ENCODE measurements at regions not wholly inside any gene's neighbourhood (a gene's known extent, or its start where the extent isn't known, plus 50 kb on each side); places are given as distances from the start of the nearest gene placed in this dataset.
A peak's percentile ranks its signal among the peaks of the same experiment; 100 is the strongest.

DNA sequence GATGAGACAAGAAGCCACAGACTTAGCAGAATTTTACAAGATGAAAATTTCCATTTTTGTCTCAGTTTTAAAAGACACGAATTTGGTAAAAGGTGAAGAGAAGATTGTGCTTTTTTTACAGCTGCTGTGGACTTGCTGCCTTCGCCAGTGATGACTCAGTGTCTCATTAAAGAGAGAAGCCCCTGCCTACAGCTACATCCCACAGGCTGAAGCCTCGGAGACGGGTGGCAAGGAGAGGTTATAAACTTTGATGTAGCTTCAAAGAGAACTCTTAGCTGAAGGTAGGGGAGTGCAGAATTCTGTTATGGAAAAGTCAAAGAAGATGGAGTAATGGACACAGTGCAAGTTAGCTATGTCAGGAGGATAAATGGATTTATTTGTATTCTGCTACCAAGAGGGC is 683.4 kb upstream of the ARGLU1 start:
- TF ChIP-seq MYC (IDR thresholded peaks at IDR 0.05; ENCODE audit: low read depth, low read length): no peak
- TF ChIP-seq, protein P1, sequence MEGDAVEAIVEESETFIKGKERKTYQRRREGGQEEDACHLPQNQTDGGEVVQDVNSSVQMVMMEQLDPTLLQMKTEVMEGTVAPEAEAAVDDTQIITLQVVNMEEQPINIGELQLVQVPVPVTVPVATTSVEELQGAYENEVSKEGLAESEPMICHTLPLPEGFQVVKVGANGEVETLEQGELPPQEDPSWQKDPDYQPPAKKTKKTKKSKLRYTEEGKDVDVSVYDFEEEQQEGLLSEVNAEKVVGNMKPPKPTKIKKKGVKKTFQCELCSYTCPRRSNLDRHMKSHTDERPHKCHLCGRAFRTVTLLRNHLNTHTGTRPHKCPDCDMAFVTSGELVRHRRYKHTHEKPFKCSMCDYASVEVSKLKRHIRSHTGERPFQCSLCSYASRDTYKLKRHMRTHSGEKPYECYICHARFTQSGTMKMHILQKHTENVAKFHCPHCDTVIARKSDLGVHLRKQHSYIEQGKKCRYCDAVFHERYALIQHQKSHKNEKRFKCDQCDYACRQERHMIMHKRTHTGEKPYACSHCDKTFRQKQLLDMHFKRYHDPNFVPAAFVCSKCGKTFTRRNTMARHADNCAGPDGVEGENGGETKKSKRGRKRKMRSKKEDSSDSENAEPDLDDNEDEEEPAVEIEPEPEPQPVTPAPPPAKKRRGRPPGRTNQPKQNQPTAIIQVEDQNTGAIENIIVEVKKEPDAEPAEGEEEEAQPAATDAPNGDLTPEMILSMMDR (IDR thresholded peaks at IDR 0.05; ENCODE audit: low read depth, low read length): no peak
- TF ChIP-seq, protein P2, sequence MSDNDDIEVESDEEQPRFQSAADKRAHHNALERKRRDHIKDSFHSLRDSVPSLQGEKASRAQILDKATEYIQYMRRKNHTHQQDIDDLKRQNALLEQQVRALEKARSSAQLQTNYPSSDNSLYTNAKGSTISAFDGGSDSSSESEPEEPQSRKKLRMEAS (IDR thresholded peaks at IDR 0.05; ENCODE audit: low read depth, low read length): no peak
- TF ChIP-seq POLR2A (IDR thresholded peaks at IDR 0.05; ENCODE audit: extremely low read depth, insufficient read length): no peak
- no peak overlapping the region for H3K4me3 ChIP-seq (ENCODE audit: low read depth, low read length)
- no peak for DNase-seq (ENCODE audit: low read depth)

DNA sequence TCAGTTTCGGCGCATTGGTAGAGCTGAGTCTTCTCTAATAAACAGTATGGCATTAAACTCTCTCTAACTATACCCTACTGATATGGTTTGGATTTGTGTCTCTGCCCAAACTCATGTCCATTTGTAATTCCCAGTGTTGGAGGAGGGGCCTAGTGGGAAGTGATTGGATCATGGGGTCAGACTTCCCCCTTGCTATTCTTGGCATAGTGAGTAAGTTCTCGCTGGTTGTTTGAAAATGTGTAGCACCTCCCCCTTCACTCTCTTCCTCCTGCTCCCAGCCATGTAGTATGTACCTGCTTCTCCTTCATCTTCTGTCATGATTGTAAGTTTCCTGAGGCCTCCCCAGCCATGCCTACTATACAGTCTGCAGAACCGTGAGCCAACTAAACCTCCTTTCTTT is 682.7 kb upstream of the ARGLU1 start:
- no peak overlapping the region for H3K4me3 ChIP-seq (ENCODE audit: low read depth, low read length)
- TF ChIP-seq, protein P1 (IDR thresholded peaks at IDR 0.05; ENCODE audit: low read depth, low read length): no peak
- TF ChIP-seq, protein P2 (IDR thresholded peaks at IDR 0.05; ENCODE audit: low read depth, low read length): no peak
- TF ChIP-seq POLR2A (IDR thresholded peaks at IDR 0.05; ENCODE audit: extremely low read depth, insufficient read length): no peak
- TF ChIP-seq MYC (IDR thresholded peaks at IDR 0.05; ENCODE audit: low read depth, low read length): no peak
- DNase-seq (ENCODE audit: low read depth): no peak

DNA sequence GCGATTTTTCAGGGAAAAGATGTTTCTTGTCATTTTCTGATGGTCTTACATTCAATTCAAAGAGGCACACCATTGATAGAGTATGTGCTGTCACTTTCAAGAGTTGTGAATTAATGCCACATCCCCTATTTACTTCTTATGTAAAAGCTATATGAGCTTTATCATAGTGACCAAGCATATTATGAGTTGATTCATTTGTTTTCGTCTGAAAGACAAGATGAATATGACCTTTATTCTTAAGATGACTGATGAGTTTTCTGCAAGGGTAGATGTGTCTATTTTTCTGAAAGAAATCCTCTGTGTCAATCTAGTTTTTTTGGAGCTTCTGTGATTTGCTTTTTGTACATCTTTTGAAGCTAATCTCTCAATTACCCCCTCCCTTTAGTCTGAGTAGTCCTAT is 676.3 kb upstream of the ARGLU1 start:
- no peak overlapping the region for H3K4me3 ChIP-seq (ENCODE audit: low read depth, low read length)
- TF ChIP-seq MYC (IDR thresholded peaks at IDR 0.05; ENCODE audit: low read depth, low read length) (no peak), POLR2A (IDR thresholded peaks at IDR 0.05; ENCODE audit: extremely low read depth, insufficient read length) (no peak)
- TF ChIP-seq, protein P2 (IDR thresholded peaks at IDR 0.05; ENCODE audit: low read depth, low read length): no peak
- TF ChIP-seq, protein P1 (IDR thresholded peaks at IDR 0.05; ENCODE audit: low read depth, low read length): no peak
- DNase-seq (ENCODE audit: low read depth): no peak

DNA sequence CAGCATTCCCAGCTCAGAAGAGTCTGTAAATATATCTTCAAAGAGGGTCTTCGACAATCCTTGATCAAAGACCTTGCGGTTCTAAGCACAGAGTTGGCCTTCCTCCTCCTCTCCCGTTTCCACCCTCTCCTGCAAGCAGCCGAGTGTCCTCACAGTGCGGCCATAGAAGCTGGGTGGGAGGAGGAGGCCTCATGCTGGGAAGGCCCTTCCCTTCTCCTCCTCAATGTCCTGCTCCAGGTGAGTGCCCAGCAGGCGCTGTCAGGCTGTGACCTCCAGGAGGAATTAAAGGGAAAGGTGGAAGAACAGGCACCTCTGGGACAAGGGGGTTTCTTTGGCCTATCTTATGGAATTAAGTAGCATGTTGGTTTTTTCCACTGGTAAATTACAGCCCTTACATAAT is 674.2 kb upstream of the ARGLU1 start:
- TF ChIP-seq MYC (IDR thresholded peaks at IDR 0.05; ENCODE audit: low read depth, low read length) (no peak), POLR2A (IDR thresholded peaks at IDR 0.05; ENCODE audit: extremely low read depth, insufficient read length) (no peak)
- TF ChIP-seq, protein P2 (IDR thresholded peaks at IDR 0.05; ENCODE audit: low read depth, low read length): no peak
- TF ChIP-seq, protein P1 (IDR thresholded peaks at IDR 0.05; ENCODE audit: low read depth, low read length): no peak
- DNase-seq (ENCODE audit: low read depth): no peak
- H3K4me3 ChIP-seq (ENCODE audit: low read depth, low read length): no peak overlapping the region

DNA sequence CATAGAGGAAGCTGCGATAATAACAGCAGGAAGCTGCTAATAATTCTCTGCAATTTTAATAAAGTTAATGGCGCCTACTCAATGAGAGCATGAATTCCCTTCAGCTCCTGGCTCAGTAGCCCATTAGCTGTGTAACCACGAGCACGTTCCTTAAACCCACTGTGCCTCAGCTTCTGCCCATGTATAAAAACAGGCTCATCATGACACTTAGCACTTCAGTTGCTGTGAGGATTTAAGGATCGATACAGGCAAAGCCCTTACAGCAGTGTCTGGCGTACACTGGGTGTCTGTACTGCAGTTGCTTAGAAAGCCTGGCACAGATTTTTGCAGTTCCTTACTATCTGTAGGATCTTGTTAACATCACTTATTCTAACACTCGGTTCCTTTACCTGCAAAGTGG is 673.4 kb upstream of the ARGLU1 start:
- no peak for DNase-seq (ENCODE audit: low read depth)
- TF ChIP-seq, protein P2 (IDR thresholded peaks at IDR 0.05; ENCODE audit: low read depth, low read length): no peak
- TF ChIP-seq POLR2A (IDR thresholded peaks at IDR 0.05; ENCODE audit: extremely low read depth, insufficient read length): no peak
- no peak for TF ChIP-seq MYC (IDR thresholded peaks at IDR 0.05; ENCODE audit: low read depth, low read length)
- TF ChIP-seq, protein P1 (IDR thresholded peaks at IDR 0.05; ENCODE audit: low read depth, low read length): no peak
- H3K4me3 ChIP-seq (ENCODE audit: low read depth, low read length): no peak overlapping the region

DNA sequence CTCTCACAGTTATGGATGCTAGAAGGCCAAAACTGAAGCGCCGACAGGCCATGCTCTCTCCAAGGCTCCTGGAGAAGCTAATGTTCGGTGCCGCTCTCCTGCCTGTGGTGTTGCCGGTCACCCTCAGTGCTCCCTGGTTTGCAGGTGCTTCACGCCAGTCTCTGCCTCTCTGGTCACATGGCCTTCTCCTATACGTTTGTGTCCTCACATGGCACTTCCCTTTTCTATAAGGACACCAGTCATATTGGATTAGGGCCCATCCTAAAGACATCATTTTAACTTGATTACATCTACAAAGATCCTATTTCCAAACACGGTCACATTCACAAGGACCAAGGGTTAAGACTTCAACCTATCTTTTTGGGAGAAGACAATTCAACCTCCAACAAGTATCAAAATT is 671.3 kb upstream of the ARGLU1 start:
- TF ChIP-seq POLR2A (IDR thresholded peaks at IDR 0.05; ENCODE audit: extremely low read depth, insufficient read length) (no peak), MYC (IDR thresholded peaks at IDR 0.05; ENCODE audit: low read depth, low read length) (no peak)
- TF ChIP-seq, protein P2 (IDR thresholded peaks at IDR 0.05; ENCODE audit: low read depth, low read length): peak; percentile 43; the same call in 1 of the 2 replicates
- no peak for DNase-seq (ENCODE audit: low read depth)
- H3K4me3 ChIP-seq (ENCODE audit: low read depth, low read length): no peak overlapping the region

Measured in NB4 (cell line).